GM23248 (cell line): ENCODE measurements at regions not wholly inside any gene's neighbourhood (a gene's known extent, or its start where the extent isn't known, plus 50 kb on each side); places are given as distances from the start of the nearest gene placed in this dataset.

Experiments
- DNase-seq: peaks from one replicate; pipeline ENCODE4 v3.0.0-alpha.2; 2015
- H2AFZ ChIP-seq: fragments of 200-600 bp; sonication (generic); 2 replicates; pipeline ENCODE4 v1.6.1; 2016; ENCODE audit warnings: antibody characterized with exemption
- H3F3A ChIP-seq: fragments of 200-600 bp; sonication (generic); 2 replicates; pipeline ENCODE4 v1.6.1; 2016; ENCODE audit warnings: mild to moderate bottlenecking, antibody characterized with exemption, mixed run types; ENCODE audit not compliant: insufficient read depth
- H3K27ac ChIP-seq: fragments of 200-600 bp; sonication (generic); 2 replicates; pipeline ENCODE4 v1.5.1; 2016; ENCODE audit warnings: mild to moderate bottlenecking
- H3K27me3 ChIP-seq: fragments of 200-600 bp; sonication (generic); replicated peaks from 2 replicates; pipeline ENCODE4 v1.6.1; 2016; ENCODE audit warnings: mild to moderate bottlenecking; ENCODE audit not compliant: insufficient read depth
- H3K36me3 ChIP-seq: fragments of 200-600 bp; sonication (generic); 2 replicates; pipeline ENCODE4 v1.6.1; 2016; ENCODE audit warnings: low read depth, mild to moderate bottlenecking
- H3K4me1 ChIP-seq: fragments of 200-600 bp; sonication (generic); 2 replicates; pipeline ENCODE4 v1.6.1; 2016; ENCODE audit warnings: mild to moderate bottlenecking; ENCODE audit not compliant: insufficient read depth
- H3K4me2 ChIP-seq: fragments of 200-600 bp; sonication (generic); one replicate; pipeline ENCODE4 v1.6.1; 2016; ENCODE audit warnings: mild to moderate bottlenecking; ENCODE audit not compliant: unreplicated experiment
- H3K4me3 ChIP-seq: fragments of 200-600 bp; sonication (generic); 2 replicates; pipeline ENCODE4 v1.5.1; 2016; ENCODE audit warnings: mild to moderate bottlenecking
- H3K79me2 ChIP-seq: fragments of 200-600 bp; sonication (generic); 2 replicates; pipeline ENCODE4 v1.6.1; 2016; ENCODE audit warnings: mild to moderate bottlenecking; ENCODE audit not compliant: insufficient read depth
- H3K9ac ChIP-seq: fragments of 200-600 bp; sonication (generic); 2 replicates; pipeline ENCODE4 v1.6.1; 2016; ENCODE audit warnings: mild to moderate bottlenecking
- H3K9me2 ChIP-seq: fragments of 200-600 bp; sonication (generic); 2 replicates; pipeline ENCODE4 v1.6.1; 2016; ENCODE audit warnings: mixed run types, mild to moderate bottlenecking, moderate library complexity; ENCODE audit not compliant: insufficient read depth
- H3K9me3 ChIP-seq: fragments of 200-600 bp; sonication (generic); one replicate; pipeline ENCODE4 v1.6.1; 2017; ENCODE audit warnings: low read depth
- H4K20me1 ChIP-seq: fragments of 200-600 bp; sonication (generic); 2 replicates; pipeline ENCODE4 v1.6.0; 2016; ENCODE audit not compliant: insufficient read depth
- EZH2 ChIP-seq: fragments of 200-600 bp; sonication (generic); IDR thresholded peaks from 2 replicates; pipeline ENCODE4 v1.6.1; 2018; ENCODE audit warnings: antibody characterized with exemption, mild to moderate bottlenecking; ENCODE audit not compliant: insufficient read depth, poor library complexity, severe bottlenecking
- EZH2phosphoT487 ChIP-seq: fragments of 200-600 bp; sonication (generic); IDR thresholded peaks from 2 replicates; pipeline ENCODE4 v1.6.1; 2018; ENCODE audit warnings: antibody characterized with exemption, moderate library complexity, mild to moderate bottlenecking, low read depth; ENCODE audit not compliant: insufficient read depth
- WGBS, 2 experiments: methylation state at CpG; one replicate each; pipeline ENCODE4 v1.1.6; 2015 to 2017; ENCODE audit warnings: low lambda C conversion rate in 2 of 2, low coverage in 1 of 2; ENCODE audit errors: missing lambda C conversion rate in 2 of 2; 5-methylcytosine and 5-hydroxymethylcytosine counted together
- in situ Hi-C: fragments of 300-500 bp; cut with MboI; formaldehyde crosslinking; loops from 2 replicates; pipeline ENCODE4 v1.15.0; 2020

DNA sequence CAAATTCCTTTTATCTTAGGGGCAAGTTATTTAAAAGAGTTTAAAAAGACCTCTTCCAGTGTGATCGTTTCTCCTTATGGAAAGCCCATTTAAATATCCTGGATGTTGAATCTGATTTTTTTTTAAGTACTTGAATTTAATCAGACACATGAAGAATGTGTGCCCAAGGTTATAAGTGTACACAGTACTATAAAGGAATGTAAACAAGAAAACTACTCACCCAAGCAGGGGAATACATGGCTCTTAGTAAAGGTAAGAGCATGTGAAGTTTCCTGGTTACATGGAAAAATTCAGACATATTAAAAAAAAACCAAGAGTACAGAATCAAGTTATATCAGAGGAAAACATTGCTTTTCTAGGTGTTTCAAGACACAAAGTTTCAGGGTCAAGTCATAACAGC lies 546.9 kb downstream of the MATN1 start:
- Histone ChIP-seq H3K4me2 (no peak overlapping the region), H3K79me2 (no peaks in the 10 kb centered on the region), H4K20me1 (no peaks in the 10 kb centered on the region), H3K4me3 (no peak overlapping the region), H3K27me3 (peaks cover 5% of the 10 kb centered on the region), H3K36me3 (no peaks in the 10 kb centered on the region), H2AFZ (no peak overlapping the region), H3K9me3 (no peaks in the 10 kb centered on the region), H3K9me2 (no peaks in the 10 kb centered on the region), H3K9ac (no peak overlapping the region), H3F3A (no peaks in the 10 kb centered on the region), H3K27ac (no peak overlapping the region), H3K4me1 (no peaks in the 10 kb centered on the region)
- in situ Hi-C loops: no loop called here
- 44 to 46% methylated on average over 1 of the region's 1 CpG for WGBS, 2 experiments
- no peak for TF ChIP-seq EZH2phosphoT487
- TF ChIP-seq EZH2: no peak
- DNase-seq: no peak

DNA sequence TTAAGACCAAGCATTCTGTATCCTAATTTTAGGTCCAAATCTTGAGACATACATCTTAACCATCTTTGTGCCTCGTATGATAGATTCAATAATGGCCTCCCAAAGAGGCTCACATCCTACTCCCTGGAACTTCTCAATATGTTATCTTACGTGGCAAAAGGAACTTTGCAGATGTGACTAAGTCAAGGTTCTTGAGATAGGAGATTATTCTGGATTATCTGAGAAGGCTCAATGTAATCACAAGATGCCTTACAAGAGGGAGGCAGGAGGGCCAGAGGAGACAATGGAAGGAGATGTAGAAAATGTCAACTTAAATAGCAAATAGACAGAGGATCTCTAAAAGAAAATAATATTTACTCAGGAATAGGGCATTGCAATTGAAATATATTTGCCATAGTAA lies 548.9 kb downstream of the MATN1 start:
- Histone ChIP-seq H3K9ac (no peak overlapping the region), H3K9me2 (no peaks in the 10 kb centered on the region), H3K9me3 (no peaks in the 10 kb centered on the region), H3K36me3 (no peaks in the 10 kb centered on the region), H2AFZ (no peak overlapping the region), H3K4me3 (no peak overlapping the region), H4K20me1 (no peaks in the 10 kb centered on the region), H3K79me2 (no peaks in the 10 kb centered on the region), H3K4me1 (no peaks in the 10 kb centered on the region), H3F3A (no peaks in the 10 kb centered on the region), H3K4me2 (no peak overlapping the region), H3K27ac (no peak overlapping the region), H3K27me3 (peaks cover 9% of the 10 kb centered on the region)
- 19 to 25% methylated on average over 2 of the region's 2 CpGs for WGBS, 2 experiments
- TF ChIP-seq EZH2: no peak
- TF ChIP-seq EZH2phosphoT487: no peak
- no peak for DNase-seq
- in situ Hi-C loops: no loop called here

DNA sequence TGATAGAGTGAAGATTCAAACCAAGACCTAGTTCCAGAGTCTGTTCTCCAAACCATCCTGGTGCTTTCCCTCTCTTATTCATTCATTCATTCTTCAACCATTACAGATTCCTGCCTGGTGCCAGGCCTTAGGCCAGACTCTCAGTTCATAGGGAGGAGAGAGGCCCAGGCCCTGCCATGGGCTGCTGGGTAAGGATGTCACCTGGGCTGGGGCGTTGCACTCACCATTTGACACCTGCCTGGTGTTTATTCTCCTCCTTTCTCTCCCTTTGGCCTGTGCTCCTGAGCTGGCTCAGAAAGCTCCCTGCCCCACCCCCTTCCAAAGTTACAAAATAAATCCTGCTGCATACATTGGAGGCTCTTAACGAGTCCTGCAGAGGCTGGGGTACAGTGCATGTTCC lies 549.8 kb downstream of the MATN1 start:
- Histone ChIP-seq H3K4me3 (no peak overlapping the region), H3K36me3 (no peaks in the 10 kb centered on the region), H2AFZ (no peak overlapping the region), H4K20me1 (no peaks in the 10 kb centered on the region), H3K9ac (no peak overlapping the region), H3K9me3 (no peaks in the 10 kb centered on the region), H3K27ac (no peak overlapping the region), H3K9me2 (no peaks in the 10 kb centered on the region), H3K4me2 (no peak overlapping the region), H3K27me3 (peaks cover 9% of the 10 kb centered on the region), H3K4me1 (no peaks in the 10 kb centered on the region), H3F3A (no peaks in the 10 kb centered on the region), H3K79me2 (no peaks in the 10 kb centered on the region)
- 11 to 13% methylated on average over 2 of the region's 2 CpGs for WGBS, 2 experiments
- in situ Hi-C loops: no loop called here
- no peak for DNase-seq
- TF ChIP-seq EZH2 (no peak), EZH2phosphoT487 (no peak)

DNA sequence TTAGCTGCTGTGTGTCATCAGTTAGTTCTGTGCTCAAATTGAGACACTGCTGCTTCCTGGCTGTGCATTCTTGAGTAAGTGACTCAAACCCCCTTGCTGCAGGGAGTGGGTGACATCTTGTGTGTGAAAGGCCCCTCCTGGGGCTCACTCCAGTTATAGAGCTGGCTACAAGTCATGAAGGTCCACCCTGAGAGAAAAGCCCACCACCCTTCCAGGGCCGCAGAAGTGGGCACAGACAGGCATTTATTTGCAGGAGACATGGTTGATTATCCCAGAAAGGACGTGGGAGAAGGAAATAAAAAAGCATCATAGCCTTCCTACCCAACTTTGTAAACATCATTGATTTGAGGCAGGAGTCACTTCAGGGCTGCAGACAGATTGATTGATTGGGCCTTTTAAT lies 550.6 kb downstream of the MATN1 start:
- Histone ChIP-seq H3K9me3 (no peaks in the 10 kb centered on the region), H3K9ac (no peak overlapping the region), H3K4me2 (no peak overlapping the region), H3K4me3 (no peak overlapping the region), H3K27me3 (peaks cover 6% of the 10 kb centered on the region), H3K4me1 (no peaks in the 10 kb centered on the region), H3K36me3 (no peaks in the 10 kb centered on the region), H3K79me2 (no peaks in the 10 kb centered on the region), H3K9me2 (no peaks in the 10 kb centered on the region), H3F3A (no peaks in the 10 kb centered on the region), H2AFZ (no peak overlapping the region), H4K20me1 (no peaks in the 10 kb centered on the region), H3K27ac (no peak overlapping the region)
- 15 to 29% methylated on average over 2 of the region's 2 CpGs for WGBS, 2 experiments
- no peak for TF ChIP-seq EZH2
- no peak for TF ChIP-seq EZH2phosphoT487
- in situ Hi-C loops: no loop called here
- no peak for DNase-seq

DNA sequence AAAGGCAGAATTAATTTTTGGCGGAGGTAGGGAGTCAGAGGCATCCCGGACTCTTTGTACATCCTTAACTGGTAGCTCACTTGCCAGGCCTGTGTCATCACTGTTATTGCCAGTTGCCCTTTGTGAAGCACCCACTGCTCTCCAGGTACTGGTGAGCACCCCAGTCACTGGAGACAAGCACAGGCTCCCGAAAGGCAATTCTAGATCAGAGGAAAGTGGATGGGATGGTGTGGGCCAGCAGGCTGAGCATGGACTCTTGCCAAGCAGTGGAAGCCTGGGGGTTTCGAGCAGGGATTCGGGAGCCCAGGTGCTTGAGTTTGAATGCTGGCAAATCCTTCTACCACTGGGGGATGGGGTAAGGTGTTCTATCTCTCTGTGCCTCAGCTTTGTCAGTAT lies 551.1 kb downstream of the MATN1 start:
- Histone ChIP-seq H3K27me3 (peaks cover 8% of the 10 kb centered on the region), H3K4me2 (no peak overlapping the region), H3K27ac (no peak overlapping the region), H4K20me1 (no peaks in the 10 kb centered on the region), H3K36me3 (no peaks in the 10 kb centered on the region), H3K4me1 (no peaks in the 10 kb centered on the region), H3K9me2 (no peaks in the 10 kb centered on the region), H3K9ac (no peak overlapping the region), H3K4me3 (no peak overlapping the region), H3F3A (no peaks in the 10 kb centered on the region), H3K79me2 (no peaks in the 10 kb centered on the region), H3K9me3 (no peaks in the 10 kb centered on the region), H2AFZ (no peak overlapping the region)
- 57 to 72% methylated on average over 4 to 5 of the region's 5 CpGs for WGBS, 2 experiments
- TF ChIP-seq EZH2 (no peak), EZH2phosphoT487 (no peak)
- no peak for DNase-seq
- in situ Hi-C loops: no loop called here
